Psoas muscle (tissue), 7 donors: ENCODE measurements at regions not wholly inside any gene's neighbourhood (a gene's known extent, or its start where the extent isn't known, plus 50 kb on each side); places are given as distances from the start of the nearest gene placed in this dataset.

Experiments
- ATAC-seq, 4 donors: fragments of 200-7000 bp; cut with Tn5 transposase; one replicate each; pipeline ENCODE4 v1.9.1; 2020; ENCODE audit warnings: moderate library complexity in 3 of 4, mild to moderate bottlenecking in 2 of 4
- DNase-seq, 2 donors: peaks; one replicate each; pipeline ENCODE4 v3.0.0-alpha.2; 2020
- H3K27ac ChIP-seq: fragments of 200-600 bp; one replicate; pipeline ENCODE4 v1.8.0; 2022
- H3K27me3 ChIP-seq, 3 donors: fragments of 200-600 bp in 1 of 3; one replicate each; pipeline versions ENCODE4 v1.6.1 to v1.8.0; 2013 to 2022; ENCODE audit warnings: low read length in 2 of 3, mild to moderate bottlenecking in 2 of 3, moderate library complexity in 1 of 3; ENCODE audit not compliant: insufficient read depth in 3 of 3
- H3K36me3 ChIP-seq, 2 donors: fragments of 200-600 bp in 1 of 2; one replicate each; pipeline versions ENCODE4 v1.6.1 to v1.8.0; 2013 to 2022; ENCODE audit warnings: low read depth in 1 of 2, mild to moderate bottlenecking in 1 of 2, moderate library complexity in 1 of 2; ENCODE audit not compliant: insufficient read depth in 1 of 2
- H3K4me1 ChIP-seq: fragments of 200-600 bp; one replicate; pipeline ENCODE4 v1.8.0; 2022
- H3K4me3 ChIP-seq: fragments of 200-600 bp; one replicate; pipeline ENCODE4 v1.8.0; 2022; ENCODE audit warnings: mild to moderate bottlenecking
- H3K9me3 ChIP-seq: fragments of 200-600 bp; one replicate; pipeline ENCODE4 v1.8.0; 2022
- WGBS, 3 donors: extraction: QIAGEN DNeasy Blood & Tissue Kit; methylation state at CpG; one replicate each; pipeline versions ENCODE4 v1.1.6 to v1.1.7; 2013; 5-methylcytosine and 5-hydroxymethylcytosine counted together
- intact Hi-C, 2 donors: fragments of 100-400 bp; cut with DNase I; formaldehyde crosslinking; loops; one replicate each; pipeline versions ENCODE4 v1.11.0 to v1.14.2; 2022
- TF ChIP-seq, protein P1 (sequence below): fragments of 200-600 bp; IDR thresholded peaks from one replicate; pipeline ENCODE4 v1.8.0; 2022; ENCODE audit warnings: antibody characterized with exemption
- donor health status: healthy with polysubstance abuse.
- donor health status: DM: no; HTN: no; CAD: no; lungs with moderate emphysema.
- donor health status: Bipolar disorder and iron deficiency.
- donor health status: healthy.
- donor health status: DM: yes; HTN: yes; CAD: no.
- donor health status: DM: no; HTN: no; CAD: no.
- donor health status: DM: yes; HTN: yes; CAD: no.

DNA sequence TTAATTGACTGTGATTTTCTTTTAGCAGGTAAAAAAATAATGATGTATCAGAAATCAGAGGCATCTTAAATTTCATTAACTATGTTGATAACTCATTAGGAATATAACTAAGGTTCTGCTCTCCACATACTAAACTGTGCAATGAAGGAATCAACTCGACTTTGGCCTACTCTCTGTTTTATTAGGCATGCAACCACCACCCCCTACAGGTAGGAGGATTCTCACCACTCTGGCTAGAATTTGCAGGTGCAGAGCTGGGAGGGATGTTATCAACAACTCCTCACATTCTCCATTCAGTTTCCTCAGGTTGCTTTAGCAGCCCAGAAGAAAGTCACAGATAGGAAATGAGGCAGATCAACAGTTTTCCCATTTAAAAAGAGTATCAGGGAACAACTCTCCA lies 160.1 kb downstream of the COX18 start:
- ATAC-seq = no peak
- WGBS, 3 donors = 7 to 14% (median 12%) methylated on average over 1 of the region's 1 CpG

DNA sequence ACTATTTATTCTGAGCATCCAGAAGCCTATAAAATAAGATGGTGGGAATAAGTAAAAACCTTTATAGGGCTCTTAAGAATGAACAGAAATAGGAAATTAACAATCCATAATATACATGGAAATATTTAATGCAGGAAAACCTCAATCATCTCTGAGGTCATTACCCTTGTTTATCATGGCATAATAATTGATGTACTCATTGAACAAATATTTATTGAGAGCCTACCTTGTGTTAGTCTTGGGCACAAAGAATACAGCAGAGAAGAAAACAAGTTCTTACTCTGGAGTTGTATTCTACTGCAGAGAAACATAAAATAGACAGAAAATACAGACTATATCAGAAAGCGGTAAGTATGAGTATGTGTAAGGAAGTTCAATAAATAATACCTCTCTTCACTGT lies 167.2 kb downstream of the COX18 start:
- no peak overlapping the region for H3K4me3 ChIP-seq
- ATAC-seq (no peak), DNase-seq (no peak)
- TF ChIP-seq, protein P1, sequence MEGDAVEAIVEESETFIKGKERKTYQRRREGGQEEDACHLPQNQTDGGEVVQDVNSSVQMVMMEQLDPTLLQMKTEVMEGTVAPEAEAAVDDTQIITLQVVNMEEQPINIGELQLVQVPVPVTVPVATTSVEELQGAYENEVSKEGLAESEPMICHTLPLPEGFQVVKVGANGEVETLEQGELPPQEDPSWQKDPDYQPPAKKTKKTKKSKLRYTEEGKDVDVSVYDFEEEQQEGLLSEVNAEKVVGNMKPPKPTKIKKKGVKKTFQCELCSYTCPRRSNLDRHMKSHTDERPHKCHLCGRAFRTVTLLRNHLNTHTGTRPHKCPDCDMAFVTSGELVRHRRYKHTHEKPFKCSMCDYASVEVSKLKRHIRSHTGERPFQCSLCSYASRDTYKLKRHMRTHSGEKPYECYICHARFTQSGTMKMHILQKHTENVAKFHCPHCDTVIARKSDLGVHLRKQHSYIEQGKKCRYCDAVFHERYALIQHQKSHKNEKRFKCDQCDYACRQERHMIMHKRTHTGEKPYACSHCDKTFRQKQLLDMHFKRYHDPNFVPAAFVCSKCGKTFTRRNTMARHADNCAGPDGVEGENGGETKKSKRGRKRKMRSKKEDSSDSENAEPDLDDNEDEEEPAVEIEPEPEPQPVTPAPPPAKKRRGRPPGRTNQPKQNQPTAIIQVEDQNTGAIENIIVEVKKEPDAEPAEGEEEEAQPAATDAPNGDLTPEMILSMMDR = no peak
- no peaks in the 10 kb centered on the region for H3K36me3 ChIP-seq
- intact Hi-C loops = no loop called here
- no peaks in the 10 kb centered on the region for H3K4me1 ChIP-seq
- H3K27me3 ChIP-seq = no peaks in the 10 kb centered on the region
- no peaks in the 10 kb centered on the region for H3K9me3 ChIP-seq
- WGBS, 3 donors = 0 to 100% (median 0%) methylated on average over 1 of the region's 1 CpG
- H3K27ac ChIP-seq = no peak overlapping the region

More for the DNA sequence above, 160.1 kb downstream of the COX18 start:
- Histone ChIP-seq H3K4me3 (no peak overlapping the region), H3K36me3 (no peaks in the 10 kb centered on the region), H3K9me3 (no peaks in the 10 kb centered on the region), H3K27ac (no peak overlapping the region), H3K27me3 (no peaks in the 10 kb centered on the region), H3K4me1 (no peaks in the 10 kb centered on the region)
- TF ChIP-seq, protein P1 = no peak
- DNase-seq = no peak
- intact Hi-C loops = no loop called here

DNA sequence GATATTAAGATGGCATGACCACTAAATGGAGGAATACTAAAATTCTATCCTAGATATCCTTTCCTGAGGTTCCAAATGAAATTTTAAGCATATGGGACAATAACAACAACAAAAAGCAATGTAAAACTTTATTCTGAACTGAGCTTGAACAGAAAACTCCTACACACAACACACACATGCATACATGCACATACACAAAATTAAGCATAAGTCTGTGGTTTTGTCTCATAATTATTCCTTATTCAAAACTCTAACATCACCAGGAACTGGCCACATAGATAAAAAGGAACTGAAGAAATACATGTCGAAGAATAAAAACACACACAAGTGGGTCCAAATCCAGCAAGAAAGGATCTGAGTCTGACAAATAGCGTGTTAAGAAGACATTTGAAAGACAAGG lies 168.0 kb downstream of the COX18 start:
- TF ChIP-seq, protein P1 = no peak
- H3K27me3 ChIP-seq = no peaks in the 10 kb centered on the region
- WGBS, 3 donors = 45 to 73% (median 48%) methylated on average over 2 of the region's 2 CpGs
- no peaks in the 10 kb centered on the region for H3K4me1 ChIP-seq
- no peak overlapping the region for H3K27ac ChIP-seq
- no peak overlapping the region for H3K4me3 ChIP-seq
- ATAC-seq (no peak), DNase-seq (no peak)
- intact Hi-C loops = no loop called here
- no peaks in the 10 kb centered on the region for H3K9me3 ChIP-seq
- H3K36me3 ChIP-seq = no peaks in the 10 kb centered on the region

DNA sequence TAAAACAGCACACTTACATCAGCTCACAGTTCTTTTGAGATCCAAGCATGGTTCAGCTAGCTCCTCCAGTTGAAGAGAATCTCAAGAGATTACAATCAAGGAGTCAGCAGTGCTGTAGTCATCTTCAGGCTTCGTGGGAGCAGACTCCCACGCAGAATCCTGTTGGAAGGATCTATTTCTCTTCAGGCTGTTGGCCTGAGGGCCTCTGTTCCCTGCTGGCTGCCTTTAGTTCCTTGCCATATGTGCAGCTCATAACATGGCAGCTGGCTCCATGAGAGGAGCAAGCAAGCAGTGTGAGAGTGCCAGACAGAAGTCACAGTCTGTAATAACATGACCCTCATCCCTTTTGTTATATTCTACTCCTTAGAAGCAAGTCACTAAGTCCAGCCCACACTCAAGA lies 168.6 kb downstream of the COX18 start:
- Histone ChIP-seq H3K4me3 (no peak overlapping the region), H3K9me3 (no peaks in the 10 kb centered on the region), H3K36me3 (no peaks in the 10 kb centered on the region), H3K27me3 (no peaks in the 10 kb centered on the region), H3K4me1 (no peaks in the 10 kb centered on the region), H3K27ac (no peak overlapping the region)
- intact Hi-C loops = no loop called here
- no peak for DNase-seq
- TF ChIP-seq, protein P1 = no peak
- 33 to 49% (median 40%) methylated on average over 2 of the region's 2 CpGs for WGBS, 3 donors
- no peak for ATAC-seq

DNA sequence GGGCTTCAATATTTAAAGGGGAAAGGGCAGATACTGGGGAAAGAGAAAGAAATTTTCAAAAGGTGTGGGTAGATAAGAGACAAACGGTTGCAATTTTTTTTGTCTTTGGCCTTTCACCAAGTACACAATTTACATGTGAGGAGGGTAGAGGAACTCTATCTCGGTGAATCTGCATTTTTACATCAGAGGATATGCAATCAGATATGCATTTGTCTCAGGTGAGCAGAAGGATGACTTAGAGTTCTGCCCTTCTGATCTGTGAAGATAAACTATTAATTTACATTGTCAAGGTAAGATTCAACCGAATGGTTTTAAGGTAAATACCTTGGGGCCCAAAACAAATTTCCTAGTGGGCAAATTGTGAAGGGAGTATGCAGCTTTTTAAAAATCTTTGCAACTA lies 169.9 kb downstream of the COX18 start:
- Histone ChIP-seq H3K9me3 (no peaks in the 10 kb centered on the region), H3K36me3 (no peaks in the 10 kb centered on the region), H3K4me3 (no peak overlapping the region), H3K4me1 (no peaks in the 10 kb centered on the region), H3K27ac (no peak overlapping the region), H3K27me3 (no peaks in the 10 kb centered on the region)
- intact Hi-C loops = no loop called here
- TF ChIP-seq, protein P1 = no peak
- WGBS, 3 donors = 66 to 72% (median 70%) methylated on average over 3 of the region's 3 CpGs
- DNase-seq (no peak), ATAC-seq (no peak)
